Psoas muscle (tissue), 7 donors: ENCODE measurements at regions not wholly inside any gene's neighbourhood (a gene's known extent, or its start where the extent isn't known, plus 50 kb on each side); places are given as distances from the start of the nearest gene placed in this dataset.

Experiments
- ATAC-seq, 4 donors: fragments of 200-7000 bp; cut with Tn5 transposase; one replicate each; pipeline ENCODE4 v1.9.1; 2020; ENCODE audit warnings: moderate library complexity in 3 of 4, mild to moderate bottlenecking in 2 of 4
- DNase-seq, 2 donors: peaks; one replicate each; pipeline ENCODE4 v3.0.0-alpha.2; 2020
- H3K27ac ChIP-seq: fragments of 200-600 bp; one replicate; pipeline ENCODE4 v1.8.0; 2022
- H3K27me3 ChIP-seq, 3 donors: fragments of 200-600 bp in 1 of 3; one replicate each; pipeline versions ENCODE4 v1.6.1 to v1.8.0; 2013 to 2022; ENCODE audit warnings: low read length in 2 of 3, mild to moderate bottlenecking in 2 of 3, moderate library complexity in 1 of 3; ENCODE audit not compliant: insufficient read depth in 3 of 3
- H3K36me3 ChIP-seq, 2 donors: fragments of 200-600 bp in 1 of 2; one replicate each; pipeline versions ENCODE4 v1.6.1 to v1.8.0; 2013 to 2022; ENCODE audit warnings: low read depth in 1 of 2, mild to moderate bottlenecking in 1 of 2, moderate library complexity in 1 of 2; ENCODE audit not compliant: insufficient read depth in 1 of 2
- H3K4me1 ChIP-seq: fragments of 200-600 bp; one replicate; pipeline ENCODE4 v1.8.0; 2022
- H3K4me3 ChIP-seq: fragments of 200-600 bp; one replicate; pipeline ENCODE4 v1.8.0; 2022; ENCODE audit warnings: mild to moderate bottlenecking
- H3K9me3 ChIP-seq: fragments of 200-600 bp; one replicate; pipeline ENCODE4 v1.8.0; 2022
- CTCF ChIP-seq: fragments of 200-600 bp; IDR thresholded peaks from one replicate; pipeline ENCODE4 v1.8.0; 2022; ENCODE audit warnings: antibody characterized with exemption
- WGBS, 3 donors: extraction: QIAGEN DNeasy Blood & Tissue Kit; methylation state at CpG; one replicate each; pipeline versions ENCODE4 v1.1.6 to v1.1.7; 2013; 5-methylcytosine and 5-hydroxymethylcytosine counted together
- intact Hi-C, 2 donors: fragments of 100-400 bp; cut with DNase I; formaldehyde crosslinking; loops; one replicate each; pipeline versions ENCODE4 v1.11.0 to v1.14.2; 2022
- donor health status: healthy with polysubstance abuse.
- donor health status: DM: no; HTN: no; CAD: no; lungs with moderate emphysema.
- donor health status: Bipolar disorder and iron deficiency.
- donor health status: healthy.
- donor health status: DM: yes; HTN: yes; CAD: no.
- donor health status: DM: no; HTN: no; CAD: no.
- donor health status: DM: yes; HTN: yes; CAD: no.

DNA sequence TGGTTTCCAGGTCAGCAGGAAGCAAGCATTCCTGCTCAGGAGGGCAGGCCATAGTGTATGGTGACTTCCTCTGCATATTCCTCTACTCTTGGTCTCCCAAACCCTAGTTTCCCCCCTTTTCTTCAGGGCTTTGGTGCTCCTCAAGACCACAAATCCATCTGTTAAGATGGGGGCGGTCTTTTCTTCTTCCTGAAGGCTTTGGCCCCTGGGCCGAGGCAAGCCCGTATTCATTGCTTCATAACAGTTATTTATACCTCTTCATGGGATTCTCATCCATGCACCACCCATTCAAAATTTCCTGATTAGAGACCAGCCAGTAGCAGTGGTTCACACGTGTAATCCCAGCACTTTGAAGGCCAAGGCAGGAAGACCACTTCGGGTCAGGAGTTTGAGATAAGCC, 62.1 kb upstream of the IL12A start:
- Histone ChIP-seq H3K4me1 (no peaks in the 10 kb centered on the region), H3K27me3 (no peaks in the 10 kb centered on the region), H3K4me3 (no peak overlapping the region), H3K9me3 (no peaks in the 10 kb centered on the region), H3K36me3 (no peaks in the 10 kb centered on the region), H3K27ac (no peak overlapping the region)
- ATAC-seq (no peak), DNase-seq (no peak)
- 86 to 88% (median 87%) methylated on average over 5 of the region's 5 CpGs for WGBS, 3 donors
- intact Hi-C loops: no loop called here
- TF ChIP-seq CTCF: no peak

GRCh38 chr3:159928071-159928491, 60.6 kb upstream of the IL12A start:
- 50 to 56% (median 52%) methylated on average over 2 of the region's 2 CpGs for whole genome bisulfite sequencing, 3 donors
- Histone ChIP-seq H3K9me3 (no peaks in the 10 kb centered on the region), H3K36me3 (no peaks in the 10 kb centered on the region), H3K4me1 (no peaks in the 10 kb centered on the region), H3K27ac (no peak overlapping the region), H3K4me3 (no peak overlapping the region), H3K27me3 (no peaks in the 10 kb centered on the region)
- no peak for TF ChIP-seq CTCF
- intact Hi-C loops: no loop called here
- DNase-seq (no peak), ATAC-seq (no peak)

DNA sequence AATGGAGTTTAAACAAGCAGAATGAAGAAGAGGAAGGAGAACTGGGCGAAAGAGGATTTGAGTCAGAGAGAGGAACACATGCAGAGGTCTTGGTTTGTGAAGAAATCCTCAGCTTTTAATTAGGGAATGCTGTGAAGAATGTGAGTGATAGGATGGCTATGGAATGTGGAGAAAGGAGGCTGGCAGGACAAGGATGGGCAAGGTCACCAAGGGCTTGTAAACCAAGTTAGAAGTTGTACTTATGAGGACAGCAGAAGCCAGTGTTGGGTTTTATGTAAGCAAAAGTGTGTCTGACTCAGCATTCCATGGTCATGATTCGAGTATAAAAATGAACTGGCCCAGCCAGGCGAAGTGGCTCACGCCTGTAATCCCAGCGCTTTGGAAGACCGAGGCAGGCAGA, 60.0 kb upstream of the IL12A start:
- no peaks in the 10 kb centered on the region for H3K36me3 ChIP-seq
- peaks cover 1% of the 10 kb centered on the region for H3K9me3 ChIP-seq
- intact Hi-C loops: no loop called here
- H3K4me1 ChIP-seq: no peaks in the 10 kb centered on the region
- no peaks in the 10 kb centered on the region for H3K27me3 ChIP-seq
- 84 to 95% (median 91%) methylated on average over 6 of the region's 6 CpGs for WGBS, 3 donors
- no peak for ATAC-seq
- H3K4me3 ChIP-seq: no peak overlapping the region
- no peak overlapping the region for H3K27ac ChIP-seq
- no peak for TF ChIP-seq CTCF
- DNase-seq: no peak

GRCh38 chr3:159929171-159930141, 59.2 kb upstream of the IL12A start:
- H3K4me1 ChIP-seq: no peaks in the 10 kb centered on the region
- no peak overlapping the region for H3K4me3 ChIP-seq
- H3K36me3 ChIP-seq: no peaks in the 10 kb centered on the region
- 80 to 84% (median 83%) methylated on average over 11 of the region's 11 CpGs for WGBS, 3 donors
- peak; percentile 20 to 52 for DNase-seq
- H3K27me3 ChIP-seq: no peaks in the 10 kb centered on the region
- H3K9me3 ChIP-seq: peaks cover 4% of the 10 kb centered on the region
- intact Hi-C loops: no loop called here
- ATAC-seq: peak in 3 of 4 donors; percentile 27 to 42 (median 39)
- H3K27ac ChIP-seq: peak overlapping the region; percentile 3
- peak; percentile 9 for TF ChIP-seq CTCF

GRCh38 chr3:159934216-159934615, 54.4 kb upstream of the IL12A start:
- Histone ChIP-seq H3K27ac (no peak overlapping the region), H3K27me3 (no peaks in the 10 kb centered on the region), H3K4me1 (no peaks in the 10 kb centered on the region), H3K4me3 (no peak overlapping the region), H3K9me3 (peaks cover 4% of the 10 kb centered on the region), H3K36me3 (no peaks in the 10 kb centered on the region)
- intact Hi-C loops: no loop called here
- ATAC-seq (no peak), DNase-seq (no peak)
- TF ChIP-seq CTCF: no peak
